Common myeloid progenitor, CD34-positive (primary cell): ENCODE measurements at regions not wholly inside any gene's neighbourhood (a gene's known extent, or its start where the extent isn't known, plus 50 kb on each side); places are given as distances from the start of the nearest gene placed in this dataset.

Experiments
- CTCF ChIA-PET: fragments of 350-600 bp; sonication (Branson Sonifier 250); formaldehyde crosslinking; loops from one replicate; lab custom pipeline; 2021; ENCODE audit warnings: antibody characterized with exemption; lab: Charles Lee
- POLR2A ChIA-PET: fragments of 350-600 bp; sonication (Branson Sonifier 250); formaldehyde crosslinking; loops from one replicate; lab custom pipeline; 2021; ENCODE audit warnings: antibody characterized with exemption; lab: Charles Lee
- DNase-seq, 3 donors: peaks; one replicate each; pipeline versions ENCODE4 v3.0.0 to v3.0.0-alpha.2; 2013
- H3K27ac ChIP-seq, 2 experiments: 1 replicate in 1 of 2; 2 replicates in 1 of 2; pipeline ENCODE4 v1.7.0; 2013; ENCODE audit warnings: inconsistent platforms in 2 of 2, low read length in 2 of 2, mild to moderate bottlenecking in 2 of 2, low read depth in 1 of 2, moderate library complexity in 1 of 2; ENCODE audit not compliant: severe bottlenecking in 2 of 2, insufficient read depth in 1 of 2, poor library complexity in 1 of 2
- H3K27me3 ChIP-seq, 5 experiments: replicated peaks in 2 of 5; 1 replicate in 3 of 5; 2 replicates in 2 of 5; pipeline versions ENCODE4 v1.6.1 to v1.7.0; 2013; ENCODE audit warnings: low read length in 4 of 5, mild to moderate bottlenecking in 2 of 5, moderate library complexity in 2 of 5, inconsistent platforms in 1 of 5; ENCODE audit not compliant: insufficient read depth in 5 of 5, control insufficient read depth in 4 of 5
- H3K36me3 ChIP-seq, 4 experiments: 1 replicate in 2 of 4; 2 replicates in 2 of 4; pipeline versions ENCODE4 v1.6.1 to v1.7.0; 2013; ENCODE audit warnings: low read length in 3 of 4, control low read depth in 1 of 4, mild to moderate bottlenecking in 1 of 4; ENCODE audit not compliant: control insufficient read depth in 4 of 4, insufficient read depth in 4 of 4
- H3K4me1 ChIP-seq, 4 experiments: 1 replicate in 3 of 4; 2 replicates in 1 of 4; pipeline versions ENCODE4 v1.6.1 to v1.7.1; 2013; ENCODE audit warnings: low read length in 3 of 4, mild to moderate bottlenecking in 3 of 4, control low read depth in 1 of 4, inconsistent platforms in 1 of 4, moderate library complexity in 1 of 4; ENCODE audit not compliant: control insufficient read depth in 4 of 4, insufficient read depth in 4 of 4; ENCODE audit errors: control extremely low read depth in 1 of 4
- H3K4me3 ChIP-seq, 7 experiments: 1 replicate in 4 of 7; 2 replicates in 3 of 7; pipeline versions ENCODE4 v1.5.1 to v1.7.0; 2013; ENCODE audit warnings: mild to moderate bottlenecking in 7 of 7, low read length in 6 of 7, moderate library complexity in 6 of 7, inconsistent platforms in 2 of 7, low read depth in 2 of 7, control low read depth in 1 of 7; ENCODE audit not compliant: insufficient read depth in 4 of 7, control insufficient read depth in 1 of 7; ENCODE audit errors: extremely low read depth in 1 of 7
- H3K9me3 ChIP-seq, 5 experiments: 1 replicate in 4 of 5; 2 replicates in 1 of 5; pipeline versions ENCODE4 v1.6.1 to v1.7.1; 2013; ENCODE audit warnings: low read length in 4 of 5, mild to moderate bottlenecking in 2 of 5, inconsistent platforms in 1 of 5, low read depth in 1 of 5, moderate library complexity in 1 of 5; ENCODE audit not compliant: control insufficient read depth in 4 of 5, insufficient read depth in 2 of 5; ENCODE audit errors: control extremely low read depth in 1 of 5
- WGBS: methylation state at CpG from one replicate; pipeline ENCODE4 v1.1.5; 2013; ENCODE audit not compliant: insufficient coverage; 5-methylcytosine and 5-hydroxymethylcytosine counted together

GRCh38 chr16:87218281-87219055 lies 98.7 kb downstream of the C16orf95 start:
- Histone ChIP-seq H3K27ac (no peak overlapping the region), H3K9me3 (no peaks in the 10 kb centered on the region), H3K4me3 (peak overlapping the region in 1 of 7 experiments; percentile 16), H3K4me1 (peaks cover 0 to 6% (median 2%) of the 10 kb centered on the region in 4 experiments), H3K36me3 (no peaks in the 10 kb centered on the region), H3K27me3 (peaks cover 0 to 2% (median 0%) of the 10 kb centered on the region in 5 experiments)
- no peak for DNase-seq
- POLR2A ChIA-PET, result no interaction called here
- CTCF ChIA-PET, result no interaction called here
- WGBS, result 90% methylated on average over 12 of the region's 36 CpGs

GRCh38 chr16:87219287-87219909 lies 97.8 kb downstream of the C16orf95 start:
- H3K27me3 ChIP-seq, result peaks cover 0 to 1% (median 0%) of the 10 kb centered on the region in 5 experiments
- ChIA-PET POLR2A (no interaction called here), CTCF (no interaction called here)
- DNase-seq, result no peak
- no peaks in the 10 kb centered on the region for H3K9me3 ChIP-seq
- H3K4me1 ChIP-seq, result peaks cover 0 to 6% (median 2%) of the 10 kb centered on the region in 4 experiments
- H3K4me3 ChIP-seq, result no peak overlapping the region
- 100% methylated on average over 8 of the region's 15 CpGs for WGBS
- H3K36me3 ChIP-seq, result no peaks in the 10 kb centered on the region
- H3K27ac ChIP-seq, result no peak overlapping the region

- Histone ChIP-seq H3K27ac (no peak overlapping the region), H3K4me1 (peaks cover 0 to 6% (median 2%) of the 10 kb centered on the region in 4 experiments), H3K27me3 (peaks cover 0 to 1% (median 0%) of the 10 kb centered on the region in 5 experiments), H3K4me3 (no peak overlapping the region), H3K9me3 (no peaks in the 10 kb centered on the region), H3K36me3 (no peaks in the 10 kb centered on the region)
- CTCF ChIA-PET, result interaction anchor here (0.8 kb wide), 1 partner anchor 20 kb away, joined by 3 read pairs; no protein-coding TSS in a partner anchor
- POLR2A ChIA-PET, result no interaction called here
- WGBS, result 61% methylated on average over 3 of the region's 3 CpGs
- DNase-seq, result no peak
Measured at GRCh38 chr16:87221633-87222032, 95.6 kb downstream of the C16orf95 start.

GRCh38 chr16:87222335-87222734 lies 94.9 kb downstream of the C16orf95 start:
- no peaks in the 10 kb centered on the region for H3K9me3 ChIP-seq
- CTCF ChIA-PET, result no interaction called here
- 100% methylated on average over 1 of the region's 1 CpG for WGBS
- no peaks in the 10 kb centered on the region for H3K36me3 ChIP-seq
- peaks cover 0 to 6% (median 2%) of the 10 kb centered on the region in 4 experiments for H3K4me1 ChIP-seq
- H3K27ac ChIP-seq, result no peak overlapping the region
- POLR2A ChIA-PET, result no interaction called here
- no peak for DNase-seq
- H3K27me3 ChIP-seq, result peaks cover 0 to 1% (median 0%) of the 10 kb centered on the region in 5 experiments
- no peak overlapping the region for H3K4me3 ChIP-seq

- DNase-seq, result no peak
- 100% methylated on average over 2 of the region's 3 CpGs for whole genome bisulfite sequencing
Measured at GRCh38 chr16:87223656-87224248, 93.4 kb downstream of the C16orf95 start.

GRCh38 chr16:87226926-87227295 lies 90.3 kb downstream of the C16orf95 start:
- CTCF ChIA-PET, result interaction anchor here (0.9 kb wide), 1 partner anchor 47 kb away, joined by 3 read pairs; no protein-coding TSS in a partner anchor
- H3K4me1 ChIP-seq, result no peaks in the 10 kb centered on the region
- H3K9me3 ChIP-seq, result peaks cover 0 to under 1% (median 0%) of the 10 kb centered on the region in 5 experiments
- POLR2A ChIA-PET, result no interaction called here
- no peak overlapping the region for H3K27ac ChIP-seq
- H3K4me3 ChIP-seq, result no peak overlapping the region
- no peak for DNase-seq
- H3K36me3 ChIP-seq, result no peaks in the 10 kb centered on the region
- peaks cover 0 to 1% (median 0%) of the 10 kb centered on the region in 5 experiments for H3K27me3 ChIP-seq

More at GRCh38 chr16:87223656-87224248, 93.4 kb downstream of the C16orf95 start:
- ChIA-PET POLR2A (interaction anchor here (0.5 kb wide), 1 partner anchor 1093 kb away, joined by 6 read pairs; no protein-coding TSS in a partner anchor), CTCF (no interaction called here)
- Histone ChIP-seq H3K4me1 (peaks cover 0 to 4% (median 2%) of the 10 kb centered on the region in 4 experiments), H3K36me3 (no peaks in the 10 kb centered on the region), H3K27me3 (peaks cover 0 to 1% (median 0%) of the 10 kb centered on the region in 5 experiments), H3K9me3 (no peaks in the 10 kb centered on the region), H3K4me3 (no peak overlapping the region), H3K27ac (no peak overlapping the region)
